HG03060 (cell line): ENCODE measurements at regions not wholly inside any gene's neighbourhood (a gene's known extent, or its start where the extent isn't known, plus 50 kb on each side); places are given as distances from the start of the nearest gene placed in this dataset.
"Not testable (repeated sequence)": the region's sequence is repeated elsewhere in the genome, so short reads cannot be mapped to it uniquely, and the experiment has no call there.

Source experiments
- ATAC-seq: cut with Tn5 transposase; IDR thresholded peaks from one replicate; pipeline ENCODE4 v1.9.1; 2021; ENCODE audit warnings: low read depth, moderate number of reproducible peaks; ENCODE audit not compliant: unreplicated experiment

- ATAC-seq, result no peak
Measured at GRCh38 chr2:9707611-9708160, 76.9 kb upstream of the YWHAQ start.

GRCh38 chr2:9708683-9709538, 78.1 kb upstream of the YWHAQ start:
- no peak for ATAC-seq

- no peak for ATAC-seq
Measured at GRCh38 chr2:9709539-9710285, 78.9 kb upstream of the YWHAQ start.

- ATAC-seq, result no peak
Measured at GRCh38 chr2:9710311-9710710, 79.5 kb upstream of the YWHAQ start.

- ATAC-seq, result no peak
Measured at GRCh38 chr2:9712263-9712662, 81.5 kb upstream of the YWHAQ start.

- no peak for ATAC-seq
Measured at GRCh38 chr2:9714630-9715214, 83.9 kb upstream of the YWHAQ start.

GRCh38 chr2:9715238-9715637, 84.4 kb upstream of the YWHAQ start:
- no peak for ATAC-seq

GRCh38 chr2:9717886-9718451, 87.2 kb upstream of the YWHAQ start:
- no peak for ATAC-seq

- ATAC-seq, result no peak
Measured at GRCh38 chr2:9720352-9721093, 89.7 kb upstream of the YWHAQ start.

- ATAC-seq, result no peak
Measured at GRCh38 chr2:9721344-9721743, 90.5 kb upstream of the YWHAQ start.

- ATAC-seq, result no peak
Measured at GRCh38 chr2:9722451-9722850, 91.7 kb upstream of the YWHAQ start.

- ATAC-seq, result no peak
Measured at GRCh38 chr2:9724565-9724964, 93.8 kb upstream of the YWHAQ start.

- ATAC-seq, result no peak
Measured at GRCh38 chr2:9725106-9725505, 94.3 kb upstream of the YWHAQ start.

- ATAC-seq, result not testable (repeated sequence)
Measured at GRCh38 chr2:9726016-9726415, 95.2 kb upstream of the YWHAQ start.

GRCh38 chr2:9730523-9730922, 99.7 kb upstream of the YWHAQ start:
- ATAC-seq, result not testable (repeated sequence)

- no peak for ATAC-seq
Measured at GRCh38 chr2:9732824-9733223, 102.0 kb upstream of the YWHAQ start.

- no peak for ATAC-seq
Measured at GRCh38 chr2:9734308-9734707, 103.5 kb upstream of the YWHAQ start.

GRCh38 chr2:9735335-9735734, 104.5 kb upstream of the YWHAQ start:
- ATAC-seq, result no peak

GRCh38 chr2:9736021-9736420, 105.2 kb upstream of the YWHAQ start:
- ATAC-seq, result no peak
